ENCODE measurements at regions not wholly inside any gene's neighbourhood (a gene's known extent, or its start where the extent isn't known, plus 50 kb on each side); places are given as distances from the start of the nearest gene placed in this dataset.

DNA sequence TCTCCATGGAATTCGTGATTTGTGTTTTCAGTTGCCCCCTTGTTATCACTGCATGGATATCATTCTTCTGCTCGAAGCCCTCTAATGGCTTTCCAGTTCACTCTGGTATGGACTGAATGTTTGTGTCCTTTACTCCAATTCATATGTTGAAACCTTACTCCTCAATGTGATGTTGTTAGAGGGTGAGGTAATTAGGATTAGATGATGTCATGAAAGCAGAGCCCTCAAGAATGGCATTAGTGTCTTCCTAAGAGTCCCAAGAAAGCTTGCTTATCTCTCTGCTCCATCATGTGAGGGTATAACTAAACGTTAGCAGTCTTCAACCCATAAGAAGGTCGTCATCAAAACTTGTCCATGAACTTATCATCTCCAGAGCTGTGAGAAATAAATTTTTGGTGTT lies 1626.3 kb upstream of the MIR17HG start:
- TF ChIP-seq CTCF (IDR thresholded peaks at IDR 0.05) (no peak), RAD21 (conservative IDR thresholded peaks at IDR 0.05 in 1 of 2, IDR thresholded peaks at IDR 0.05 in 1 of 2) (no peak), MYC (IDR thresholded peaks at IDR 0.05; ENCODE audit: borderline replicate concordance, low read length) (no peak)
